Tibial artery (tissue), 4 donors: ENCODE measurements at regions not wholly inside any gene's neighbourhood (a gene's known extent, or its start where the extent isn't known, plus 50 kb on each side); places are given as distances from the start of the nearest gene placed in this dataset.

Experiments
- DNase-seq, 2 donors: peaks; one replicate each; pipeline ENCODE4 v3.0.0-alpha.2; 2019
- H3K27ac ChIP-seq, 2 donors: fragments of 200-600 bp; sonication (generic) in 1 of 2; 1 replicate in 1 of 2; 2 replicates in 1 of 2; pipeline ENCODE4 v1.5.1; 2018 to 2019; ENCODE audit warnings: mild to moderate bottlenecking in 1 of 2
- H3K27me3 ChIP-seq, 2 donors: fragments of 200-600 bp; sonication (generic) in 1 of 2; one replicate each; pipeline versions ENCODE4 v1.5.1 to v1.6.0; 2016 to 2019
- H3K36me3 ChIP-seq, 3 donors: fragments of 200-600 bp; sonication (generic) in 2 of 3; one replicate each; pipeline ENCODE4 v1.5.1; 2016 to 2019; ENCODE audit warnings: mild to moderate bottlenecking in 2 of 3
- H3K4me1 ChIP-seq, 4 donors: fragments of 200-600 bp; sonication (generic) in 2 of 4; 1 replicate in 3 of 4; 2 replicates in 1 of 4; pipeline ENCODE4 v1.5.1; 2016 to 2019
- H3K4me3 ChIP-seq, 2 donors: fragments of 200-600 bp; sonication (generic) in 1 of 2; 1 replicate in 1 of 2; 2 replicates in 1 of 2; pipeline ENCODE4 v1.5.1; 2018 to 2019; ENCODE audit warnings: mild to moderate bottlenecking in 2 of 2
- H3K9me3 ChIP-seq, 3 donors: fragments of 200-600 bp; sonication (generic) in 1 of 3; one replicate each; pipeline ENCODE4 v1.5.1; 2016 to 2019
- CTCF ChIP-seq, 2 experiments: fragments of 200-600 bp in 1 of 2; fragments of 450-650 bp in 1 of 2; IDR thresholded peaks; one replicate each; pipeline ENCODE4 v1.5.1; 2017 to 2019; ENCODE audit warnings: antibody characterized with exemption in 2 of 2, mild to moderate bottlenecking in 1 of 2, moderate library complexity in 1 of 2
- intact Hi-C: fragments of 100-400 bp; cut with DNase I; formaldehyde crosslinking; loops from one replicate; pipeline ENCODE4 v1.15.0; 2023; ENCODE audit warnings: low total_unique reads

- no peak for DNase-seq
- intact Hi-C loops: no loop called here
Observed at GRCh38 chr9:31089549-31090221, 1294.8 kb upstream of the ACO1 start.

GRCh38 chr9:31100311-31100710 is 1284.1 kb upstream of the ACO1 start:
- intact Hi-C loops: loop anchor here (5.0 to 10.0 kb wide), 2 partner anchors 56 to 147 kb away; no protein-coding TSS in a partner anchor
- DNase-seq: no peak
- Histone ChIP-seq H3K27ac (no peak overlapping the region), H3K4me3 (no peak overlapping the region), H3K27me3 (no peaks in the 10 kb centered on the region), H3K36me3 (no peaks in the 10 kb centered on the region), H3K9me3 (no peaks in the 10 kb centered on the region), H3K4me1 (no peaks in the 10 kb centered on the region)
- TF ChIP-seq CTCF (IDR thresholded peaks at IDR 0.05): no peak

More at GRCh38 chr9:31089549-31090221, 1294.8 kb upstream of the ACO1 start:
- Histone ChIP-seq H3K27me3 (no peaks in the 10 kb centered on the region), H3K27ac (no peak overlapping the region), H3K9me3 (no peaks in the 10 kb centered on the region), H3K4me3 (no peak overlapping the region), H3K36me3 (no peaks in the 10 kb centered on the region), H3K4me1 (no peaks in the 10 kb centered on the region)
- no peak for TF ChIP-seq CTCF (IDR thresholded peaks at IDR 0.05)

GRCh38 chr9:31103836-31104235 is 1280.6 kb upstream of the ACO1 start:
- DNase-seq: no peak
- no peak overlapping the region for H3K27ac ChIP-seq
- TF ChIP-seq CTCF (IDR thresholded peaks at IDR 0.05): no peak
- intact Hi-C loops: loop anchor here (5.0 to 10.0 kb wide), 2 partner anchors 59 to 143 kb away; no protein-coding TSS in a partner anchor
- no peaks in the 10 kb centered on the region for H3K27me3 ChIP-seq
- H3K4me1 ChIP-seq: no peaks in the 10 kb centered on the region
- no peaks in the 10 kb centered on the region for H3K9me3 ChIP-seq
- no peak overlapping the region for H3K4me3 ChIP-seq
- H3K36me3 ChIP-seq: no peaks in the 10 kb centered on the region

- intact Hi-C loops: loop anchor here (5.0 to 10.0 kb wide), 2 partner anchors 59 to 143 kb away; no protein-coding TSS in a partner anchor
- Histone ChIP-seq H3K9me3 (no peaks in the 10 kb centered on the region), H3K36me3 (no peaks in the 10 kb centered on the region), H3K4me3 (no peak overlapping the region), H3K4me1 (no peaks in the 10 kb centered on the region), H3K27me3 (no peaks in the 10 kb centered on the region), H3K27ac (no peak overlapping the region)
- no peak for DNase-seq
- no peak for TF ChIP-seq CTCF (IDR thresholded peaks at IDR 0.05)
Observed at GRCh38 chr9:31104249-31104648, 1280.2 kb upstream of the ACO1 start.

DNA sequence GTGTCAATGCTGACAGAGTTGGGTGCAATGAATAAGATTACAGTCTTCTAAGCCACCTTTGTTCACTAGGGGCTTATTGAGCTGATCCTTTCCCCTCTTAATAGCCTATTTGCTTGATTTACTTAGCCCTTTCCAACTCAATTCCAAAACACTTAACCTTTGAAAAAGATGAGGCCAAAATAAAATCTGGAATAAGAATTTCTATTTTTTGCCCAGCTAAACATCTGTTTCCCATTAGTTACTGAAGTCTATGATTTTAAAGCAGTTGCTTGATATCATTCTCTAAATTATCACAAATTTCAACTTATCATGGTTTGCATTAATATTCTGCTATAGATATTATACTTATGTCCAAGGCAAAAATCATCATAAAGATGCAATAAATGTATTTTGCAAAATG is 1272.0 kb upstream of the ACO1 start:
- Histone ChIP-seq H3K4me3 (no peak overlapping the region), H3K9me3 (no peaks in the 10 kb centered on the region), H3K27me3 (no peaks in the 10 kb centered on the region), H3K36me3 (no peaks in the 10 kb centered on the region), H3K27ac (no peak overlapping the region), H3K4me1 (no peaks in the 10 kb centered on the region)
- no peak for DNase-seq
- TF ChIP-seq CTCF (IDR thresholded peaks at IDR 0.05): no peak
- intact Hi-C loops: no loop called here
